ENCODE measurements at regions not wholly inside any gene's neighbourhood (a gene's known extent, or its start where the extent isn't known, plus 50 kb on each side); places are given as distances from the start of the nearest gene placed in this dataset.
"Not testable (repeated sequence)": the region's sequence is repeated elsewhere in the genome, so short reads cannot be mapped to it uniquely, and the experiment has no call there.

GRCh38 chr7:3138206-3138605, 94.5 kb upstream of the CARD11 start:
- no peak for DNase-seq

GRCh38 chr7:3138997-3139396, 95.3 kb upstream of the CARD11 start:
- no peak for DNase-seq

- DNase-seq = no peak
Observed at GRCh38 chr7:3140834-3141233, 97.2 kb upstream of the CARD11 start.

- DNase-seq = no peak
Observed at GRCh38 chr7:3141326-3141725, 97.7 kb upstream of the CARD11 start.

GRCh38 chr7:3143869-3144775, 100.5 kb upstream of the CARD11 start:
- DNase-seq = no peak

GRCh38 chr7:3144776-3145125, 101.1 kb upstream of the CARD11 start:
- DNase-seq = not testable (repeated sequence)

- DNase-seq = no peak
Observed at GRCh38 chr7:3146571-3147226, 103.0 kb upstream of the CARD11 start.

- DNase-seq = not testable (repeated sequence)
Observed at GRCh38 chr7:3148471-3148870, 104.8 kb upstream of the CARD11 start.

- no peak for DNase-seq
Observed at GRCh38 chr7:3149231-3149995, 105.7 kb upstream of the CARD11 start.

GRCh38 chr7:3150027-3150426, 106.4 kb upstream of the CARD11 start:
- no peak for DNase-seq

GRCh38 chr7:3151784-3152183, 108.1 kb upstream of the CARD11 start:
- no peak for DNase-seq

- no peak for DNase-seq
Observed at GRCh38 chr7:3152714-3153113, 109.0 kb upstream of the CARD11 start.

GRCh38 chr7:3153118-3153517, 109.5 kb upstream of the CARD11 start:
- DNase-seq = peak in 1 of 5 experiments; percentile 54

- DNase-seq = no peak
Observed at GRCh38 chr7:3154317-3154716, 110.7 kb upstream of the CARD11 start.

GRCh38 chr7:3154881-3155494, 111.3 kb upstream of the CARD11 start:
- DNase-seq = peak in 4 of 5 experiments; percentile 25 to 76 (median 32)

GRCh38 chr7:3156508-3156907, 112.8 kb upstream of the CARD11 start:
- DNase-seq = no peak

GRCh38 chr7:3157566-3158287, 114.1 kb upstream of the CARD11 start:
- no peak for DNase-seq

GRCh38 chr7:3158341-3158760, 114.7 kb upstream of the CARD11 start:
- DNase-seq = no peak

GRCh38 chr7:3159039-3159438, 115.4 kb upstream of the CARD11 start:
- no peak for DNase-seq

GRCh38 chr7:3159445-3159844, 115.8 kb upstream of the CARD11 start:
- DNase-seq = no peak

- DNase-seq = not testable (repeated sequence)
Observed at GRCh38 chr7:3159926-3160325, 116.3 kb upstream of the CARD11 start.

- DNase-seq = no peak
Observed at GRCh38 chr7:3162289-3162688, 118.6 kb upstream of the CARD11 start.

Measured in T-helper 2 cell (primary cell).